Keratinocyte (primary cell): ENCODE measurements at regions not wholly inside any gene's neighbourhood (a gene's known extent, or its start where the extent isn't known, plus 50 kb on each side); places are given as distances from the start of the nearest gene placed in this dataset.

Experiments used
- DNase-seq: peaks from one replicate; pipeline ENCODE4 v3.0.0-alpha.2; 2011; ENCODE audit warnings: low read depth, missing footprints, low spot score
- FAIRE-seq: peaks from 2 replicates; lab custom pipeline; 2011; peaks lifted over from hg19 to GRCh38; lab: Jason Lieb, UNC
- H2AFZ ChIP-seq: 2 replicates; pipeline ENCODE4 v1.6.0; 2012; ENCODE audit warnings: low read length, control low read depth, inconsistent platforms; ENCODE audit not compliant: control insufficient read depth
- H3K27ac ChIP-seq: 2 replicates; pipeline ENCODE4 v1.5.1; 2011; ENCODE audit warnings: low read length; ENCODE audit not compliant: control insufficient read depth, insufficient read depth
- H3K27me3 ChIP-seq: 3 replicates; pipeline ENCODE4 v1.6.0; 2011; ENCODE audit warnings: low read length; ENCODE audit not compliant: control insufficient read depth, insufficient read depth; ENCODE audit errors: extremely low read depth
- H3K36me3 ChIP-seq, 2 experiments: 2 replicates in 1 of 2; 3 replicates in 1 of 2; pipeline ENCODE4 v1.5.1; 2011; ENCODE audit warnings: low read length in 2 of 2, mild to moderate bottlenecking in 1 of 2; ENCODE audit not compliant: control insufficient read depth in 2 of 2, insufficient read depth in 2 of 2; ENCODE audit errors: extremely low read depth in 1 of 2
- H3K4me1 ChIP-seq: 3 replicates; pipeline ENCODE4 v1.5.1; 2011; ENCODE audit warnings: low read length; ENCODE audit not compliant: control insufficient read depth, insufficient read depth; ENCODE audit errors: extremely low read depth
- H3K4me2 ChIP-seq: 3 replicates; pipeline ENCODE4 v1.6.0; 2011; ENCODE audit warnings: low read depth, low read length; ENCODE audit not compliant: control insufficient read depth, insufficient read depth; ENCODE audit errors: extremely low read depth
- H3K4me3 ChIP-seq, 3 experiments: fragments of 200-600 bp in 1 of 3; sonication (generic) in 1 of 3; 2 replicates in 2 of 3; 3 replicates in 1 of 3; pipeline ENCODE4 v1.5.1; 2011 to 2016; ENCODE audit warnings: low read length in 3 of 3, mild to moderate bottlenecking in 3 of 3, control low read depth in 2 of 3, inconsistent platforms in 1 of 3, low read depth in 1 of 3, mixed read lengths in 1 of 3, mixed run types in 1 of 3, moderate library complexity in 1 of 3; ENCODE audit not compliant: control insufficient read depth in 2 of 3, insufficient read depth in 2 of 3; ENCODE audit errors: extremely low read depth in 1 of 3
- H3K79me2 ChIP-seq: 2 replicates; pipeline ENCODE4 v1.6.0; 2012; ENCODE audit warnings: low read length; ENCODE audit not compliant: control insufficient read depth, insufficient read depth
- H3K9ac ChIP-seq: 3 replicates; pipeline ENCODE4 v1.6.0; 2011; ENCODE audit warnings: low read length; ENCODE audit not compliant: control insufficient read depth, insufficient read depth; ENCODE audit errors: extremely low read depth
- H3K9me1 ChIP-seq: 3 replicates; pipeline ENCODE4 v1.6.0; 2011; ENCODE audit warnings: low read length; ENCODE audit not compliant: control insufficient read depth, insufficient read depth; ENCODE audit errors: extremely low read depth
- H3K9me3 ChIP-seq: 2 replicates; pipeline ENCODE4 v1.5.1; 2012; ENCODE audit warnings: low read depth, low read length; ENCODE audit not compliant: control insufficient read depth
- H4K20me1 ChIP-seq: 3 replicates; pipeline ENCODE4 v1.6.0; 2011; ENCODE audit warnings: low read length; ENCODE audit not compliant: control insufficient read depth, insufficient read depth; ENCODE audit errors: extremely low read depth
- EZH2 ChIP-seq: IDR thresholded peaks from one replicate; pipeline ENCODE4 v1.6.1; 2012; ENCODE audit warnings: inconsistent platforms, mild to moderate bottlenecking, low read length, moderate library complexity
- dilution Hi-C: fragments of 300-500 bp; cut with MboI; formaldehyde crosslinking; loops from one replicate; pipeline ENCODE4 v1.7.0; 2020; ENCODE audit warnings: low sequenced_read_pairs; ENCODE audit not compliant: extremely low pct_ligation_motif_present
- TF ChIP-seq, protein P1 (sequence below), 3 experiments: IDR thresholded peaks in 1 of 3; conservative IDR thresholded peaks in 1 of 3; optimal IDR thresholded peaks in 1 of 3; 2 replicates in 2 of 3; 3 replicates in 1 of 3; pipeline versions ENCODE3 to v1.5.1; 2011; ENCODE audit warnings: low read length in 3 of 3, mild to moderate bottlenecking in 3 of 3, moderate library complexity in 2 of 3, control low read depth in 1 of 3, inconsistent platforms in 1 of 3; ENCODE audit not compliant: insufficient read depth in 2 of 3; ENCODE audit errors: extremely low read depth in 1 of 3

GRCh38 chr4:177778623-177779022 lies 336.4 kb upstream of the AGA start:
- dilution Hi-C loops, result no loop called here

DNA sequence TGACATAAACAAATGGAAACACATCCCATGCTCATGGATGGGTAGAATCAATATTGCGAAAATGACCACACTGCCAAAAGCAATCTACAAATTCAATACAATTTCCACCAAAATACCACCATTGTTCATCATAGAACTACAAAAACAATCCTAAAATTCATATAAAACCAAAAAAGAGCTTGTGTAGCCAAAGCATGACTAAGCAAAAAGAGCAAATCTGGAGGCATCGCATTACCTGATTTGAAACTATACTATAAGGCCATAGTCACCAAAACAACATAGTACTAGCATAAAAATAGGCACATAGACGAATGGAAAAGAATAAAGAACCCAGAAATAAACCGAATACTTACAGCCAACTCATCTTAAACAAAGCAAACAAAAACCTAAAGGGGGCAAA lies 342.8 kb upstream of the AGA start:
- Histone ChIP-seq H3K36me3 (no peaks in the 10 kb centered on the region), H2AFZ (no peak overlapping the region), H3K9me1 (no peaks in the 10 kb centered on the region), H3K4me2 (no peak overlapping the region), H3K4me1 (no peaks in the 10 kb centered on the region), H3K27ac (no peak overlapping the region), H3K9ac (no peak overlapping the region), H3K4me3 (no peak overlapping the region), H4K20me1 (no peaks in the 10 kb centered on the region), H3K27me3 (no peaks in the 10 kb centered on the region), H3K79me2 (no peaks in the 10 kb centered on the region), H3K9me3 (no peaks in the 10 kb centered on the region)
- dilution Hi-C loops, result no loop called here
- DNase-seq (no peak), FAIRE-seq (no peak)
- TF ChIP-seq, protein P1, sequence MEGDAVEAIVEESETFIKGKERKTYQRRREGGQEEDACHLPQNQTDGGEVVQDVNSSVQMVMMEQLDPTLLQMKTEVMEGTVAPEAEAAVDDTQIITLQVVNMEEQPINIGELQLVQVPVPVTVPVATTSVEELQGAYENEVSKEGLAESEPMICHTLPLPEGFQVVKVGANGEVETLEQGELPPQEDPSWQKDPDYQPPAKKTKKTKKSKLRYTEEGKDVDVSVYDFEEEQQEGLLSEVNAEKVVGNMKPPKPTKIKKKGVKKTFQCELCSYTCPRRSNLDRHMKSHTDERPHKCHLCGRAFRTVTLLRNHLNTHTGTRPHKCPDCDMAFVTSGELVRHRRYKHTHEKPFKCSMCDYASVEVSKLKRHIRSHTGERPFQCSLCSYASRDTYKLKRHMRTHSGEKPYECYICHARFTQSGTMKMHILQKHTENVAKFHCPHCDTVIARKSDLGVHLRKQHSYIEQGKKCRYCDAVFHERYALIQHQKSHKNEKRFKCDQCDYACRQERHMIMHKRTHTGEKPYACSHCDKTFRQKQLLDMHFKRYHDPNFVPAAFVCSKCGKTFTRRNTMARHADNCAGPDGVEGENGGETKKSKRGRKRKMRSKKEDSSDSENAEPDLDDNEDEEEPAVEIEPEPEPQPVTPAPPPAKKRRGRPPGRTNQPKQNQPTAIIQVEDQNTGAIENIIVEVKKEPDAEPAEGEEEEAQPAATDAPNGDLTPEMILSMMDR (optimal IDR thresholded peaks at IDR 0.05 in 1 of 3, IDR thresholded peaks at IDR 0.05 in 1 of 3, conservative IDR thresholded peaks at IDR 0.05 in 1 of 3; ENCODE audit: extremely low read depth in 1 of 3, insufficient read depth in 2 of 3, low read length in 3 of 3), result no peak
- TF ChIP-seq EZH2, result no peak

More at GRCh38 chr4:177778623-177779022, 336.4 kb upstream of the AGA start:
- no peaks in the 10 kb centered on the region for H3K36me3 ChIP-seq
- no peaks in the 10 kb centered on the region for H3K4me1 ChIP-seq
- no peak overlapping the region for H3K9ac ChIP-seq
- FAIRE-seq (no peak), DNase-seq (no peak)
- H2AFZ ChIP-seq, result no peak overlapping the region
- H3K9me3 ChIP-seq, result no peaks in the 10 kb centered on the region
- no peaks in the 10 kb centered on the region for H3K79me2 ChIP-seq
- H3K4me2 ChIP-seq, result no peak overlapping the region
- no peaks in the 10 kb centered on the region for H3K9me1 ChIP-seq
- H3K4me3 ChIP-seq, result no peak overlapping the region
- H3K27me3 ChIP-seq, result no peaks in the 10 kb centered on the region
- no peaks in the 10 kb centered on the region for H4K20me1 ChIP-seq
- H3K27ac ChIP-seq, result no peak overlapping the region
- TF ChIP-seq, protein P1 (optimal IDR thresholded peaks at IDR 0.05 in 1 of 3, IDR thresholded peaks at IDR 0.05 in 1 of 3, conservative IDR thresholded peaks at IDR 0.05 in 1 of 3; ENCODE audit: extremely low read depth in 1 of 3, insufficient read depth in 2 of 3, low read length in 3 of 3), result no peak
- no peak for TF ChIP-seq EZH2
